ENCODE measurements at regions not wholly inside any gene's neighbourhood (a gene's known extent, or its start where the extent isn't known, plus 50 kb on each side); places are given as distances from the start of the nearest gene placed in this dataset.
"Not testable (repeated sequence)": the region's sequence is repeated elsewhere in the genome, so short reads cannot be mapped to it uniquely, and the experiment has no call there.

- H3K27ac Mint-ChIP-seq, result no peak overlapping the region
- no peaks in the 10 kb centered on the region for H3K4me1 Mint-ChIP-seq
- H3K4me3 Mint-ChIP-seq, result no peak overlapping the region
Measured at GRCh38 chr15:81828135-81828534, 217.7 kb downstream of the MEX3B start.

GRCh38 chr15:81825136-81825535 lies 220.7 kb downstream of the MEX3B start:
- no peak for DNase-seq (ENCODE audit: low spot score in 2 of 2, unreplicated experiment in 2 of 2)
- peaks cover 11% of the 10 kb centered on the region for H3K9me3 Mint-ChIP-seq
- peaks cover 7% of the 10 kb centered on the region for H3K36me3 Mint-ChIP-seq
- H3K27me3 Mint-ChIP-seq (ENCODE audit: low read depth), result no peaks in the 10 kb centered on the region
- no peak for TF ChIP-seq CTCF (IDR thresholded peaks at IDR 0.05; ENCODE audit: unreplicated experiment)
- no peak overlapping the region for H3K4me3 Mint-ChIP-seq
- no peaks in the 10 kb centered on the region for H3K4me1 Mint-ChIP-seq
- no peak overlapping the region for H3K27ac Mint-ChIP-seq

More at GRCh38 chr15:81828135-81828534, 217.7 kb downstream of the MEX3B start:
- DNase-seq (ENCODE audit: low spot score in 2 of 2, unreplicated experiment in 2 of 2), result no peak
- no peak for TF ChIP-seq CTCF (IDR thresholded peaks at IDR 0.05; ENCODE audit: unreplicated experiment)
- no peaks in the 10 kb centered on the region for H3K27me3 Mint-ChIP-seq (ENCODE audit: low read depth)
- peaks cover 12% of the 10 kb centered on the region for H3K36me3 Mint-ChIP-seq
- H3K9me3 Mint-ChIP-seq, result peaks cover 18% of the 10 kb centered on the region

- not testable (repeated sequence) for H3K27me3 Mint-ChIP-seq (ENCODE audit: low read depth); H3K9me3 Mint-ChIP-seq; DNase-seq (ENCODE audit: low spot score in 2 of 2, unreplicated experiment in 2 of 2); H3K36me3 Mint-ChIP-seq; H3K27ac Mint-ChIP-seq; H3K4me1 Mint-ChIP-seq; H3K4me3 Mint-ChIP-seq
Measured at GRCh38 chr15:81822587-81822986, 223.2 kb downstream of the MEX3B start.

- Mint-ChIP-seq H3K4me1 (no peaks in the 10 kb centered on the region), H3K9me3 (peaks cover 9% of the 10 kb centered on the region), H3K27me3 (ENCODE audit: low read depth) (no peaks in the 10 kb centered on the region), H3K27ac (no peak overlapping the region), H3K36me3 (peaks cover 4% of the 10 kb centered on the region), H3K4me3 (no peak overlapping the region)
- TF ChIP-seq CTCF (IDR thresholded peaks at IDR 0.05; ENCODE audit: unreplicated experiment), result no peak
- no peak for DNase-seq (ENCODE audit: low spot score in 2 of 2, unreplicated experiment in 2 of 2)
Measured at GRCh38 chr15:81819924-81820635, 225.7 kb downstream of the MEX3B start.

GRCh38 chr15:81814882-81815455 lies 230.8 kb downstream of the MEX3B start:
- Mint-ChIP-seq H3K36me3 (peaks cover 3% of the 10 kb centered on the region), H3K4me1 (no peaks in the 10 kb centered on the region), H3K27ac (no peak overlapping the region), H3K27me3 (ENCODE audit: low read depth) (no peaks in the 10 kb centered on the region), H3K4me3 (no peak overlapping the region), H3K9me3 (no peaks in the 10 kb centered on the region)
- no peak for DNase-seq (ENCODE audit: low spot score in 2 of 2, unreplicated experiment in 2 of 2)
- no peak for TF ChIP-seq CTCF (IDR thresholded peaks at IDR 0.05; ENCODE audit: unreplicated experiment)

- Mint-ChIP-seq H3K4me3 (no peak overlapping the region), H3K4me1 (no peaks in the 10 kb centered on the region), H3K9me3 (no peaks in the 10 kb centered on the region), H3K36me3 (peaks cover 3% of the 10 kb centered on the region), H3K27me3 (ENCODE audit: low read depth) (no peaks in the 10 kb centered on the region), H3K27ac (no peak overlapping the region)
- DNase-seq (ENCODE audit: low spot score in 2 of 2, unreplicated experiment in 2 of 2), result no peak
- TF ChIP-seq CTCF (IDR thresholded peaks at IDR 0.05; ENCODE audit: unreplicated experiment), result no peak
Measured at GRCh38 chr15:81813215-81813614, 232.6 kb downstream of the MEX3B start.
